K562 (cell line): ENCODE measurements at regions not wholly inside any gene's neighbourhood (a gene's known extent, or its start where the extent isn't known, plus 50 kb on each side); places are given as distances from the start of the nearest gene placed in this dataset.

Experiments used
- EGR1 ChIP-seq: fragments of 450-650 bp; conservative IDR thresholded peaks from 2 replicates; pipeline ENCODE4 v1.6.1; 2017; ENCODE audit warnings: mild to moderate bottlenecking
- HNRNPL ChIP-seq: fragments of 200-400 bp; formaldehyde crosslinking; IDR thresholded peaks from 2 replicates; pipeline ENCODE4 v1.6.1; 2017; ENCODE audit warnings: low read depth, mild to moderate bottlenecking, low read length
- KLF10 ChIP-seq: fragments of 250-450 bp; sonication (Bioruptor Pico); IDR thresholded peaks from 2 replicates; pipeline ENCODE4 v1.6.1; 2021; ENCODE audit warnings: matching md5 sums
- MCM2 ChIP-seq: fragments of 450-650 bp; IDR thresholded peaks from 2 replicates; pipeline ENCODE4 v1.6.1; 2017; ENCODE audit warnings: low read depth, mild to moderate bottlenecking
- POU5F1 ChIP-seq: fragments of 150-350 bp; IDR thresholded peaks from 2 replicates; pipeline ENCODE4 v1.6.1; 2014; ENCODE audit warnings: borderline replicate concordance, low read length, low read depth, mild to moderate bottlenecking; ENCODE audit not compliant: partially characterized antibody
- SAFB2 ChIP-seq: fragments of 200-400 bp; formaldehyde crosslinking; IDR thresholded peaks from 2 replicates; pipeline ENCODE4 v1.6.1; 2018; ENCODE audit warnings: borderline replicate concordance, low read length, low read depth, moderate library complexity; ENCODE audit not compliant: severe bottlenecking
- STAT6 ChIP-seq: sonication (generic); formaldehyde crosslinking; IDR thresholded peaks from 2 replicates; pipeline ENCODE4 v1.8.1; 2023; ENCODE audit warnings: mild to moderate bottlenecking, missing genetic modification reagents
- SUPT5H ChIP-seq: fragments of 450-650 bp; IDR thresholded peaks from 2 replicates; pipeline ENCODE4 v1.6.1; 2016
- ZEB2 ChIP-seq: fragments of 450-650 bp; IDR thresholded peaks from 2 replicates; pipeline ENCODE4 v1.6.1; 2016
- ZNF511 ChIP-seq: sonication (generic); formaldehyde crosslinking; IDR thresholded peaks from 2 replicates; pipeline ENCODE4 v1.8.0; 2022; ENCODE audit warnings: mild to moderate bottlenecking, missing genetic modification reagents
- ZNF561 ChIP-seq: fragments of 450-650 bp; formaldehyde crosslinking; conservative IDR thresholded peaks from 2 replicates; pipeline ENCODE4 v1.4.0; 2020; ENCODE audit warnings: mild to moderate bottlenecking, moderate library complexity
- TF ChIP-seq, protein P1 (sequence below): fragments of 450-650 bp; IDR thresholded peaks from 2 replicates; pipeline ENCODE4 v1.6.1; 2016; ENCODE audit warnings: missing biosample characterization, missing genetic modification characterization

- TF ChIP-seq, protein P1, sequence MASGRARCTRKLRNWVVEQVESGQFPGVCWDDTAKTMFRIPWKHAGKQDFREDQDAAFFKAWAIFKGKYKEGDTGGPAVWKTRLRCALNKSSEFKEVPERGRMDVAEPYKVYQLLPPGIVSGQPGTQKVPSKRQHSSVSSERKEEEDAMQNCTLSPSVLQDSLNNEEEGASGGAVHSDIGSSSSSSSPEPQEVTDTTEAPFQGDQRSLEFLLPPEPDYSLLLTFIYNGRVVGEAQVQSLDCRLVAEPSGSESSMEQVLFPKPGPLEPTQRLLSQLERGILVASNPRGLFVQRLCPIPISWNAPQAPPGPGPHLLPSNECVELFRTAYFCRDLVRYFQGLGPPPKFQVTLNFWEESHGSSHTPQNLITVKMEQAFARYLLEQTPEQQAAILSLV (tag) = no peak
- TF ChIP-seq ZNF511 (no peak), HNRNPL (no peak), EGR1 (no peak), KLF10 (CRISPR knock-in tag) (no peak), SUPT5H (no peak), SAFB2 (no peak), STAT6 (CRISPR knock-in tag) (no peak), ZEB2 (no peak), MCM2 (no peak), ZNF561 (CRISPR knock-in tag) (no peak), POU5F1 (no peak)
Observed at GRCh38 chr12:132404435-132404855, 75.1 kb upstream of the GALNT9 start (continued).
